ENCODE measurements at regions not wholly inside any gene's neighbourhood (a gene's known extent, or its start where the extent isn't known, plus 50 kb on each side); places are given as distances from the start of the nearest gene placed in this dataset.

- Histone ChIP-seq H3K27ac (no peak overlapping the region), H3K4me1 (no peaks in the 10 kb centered on the region), H3K27me3 (replicated peaks in 1 of 7) (no peaks in the 10 kb centered on the region), H3K9me3 (peaks cover 0 to 3% (median 0%) of the 10 kb centered on the region in 8 donors), H3K4me3 (no peak overlapping the region), H3K36me3 (no peaks in the 10 kb centered on the region)
- intact Hi-C loops (cut with DNase I; ENCODE audit: low total_unique reads), result no loop called here
- no peak for TF ChIP-seq POLR2A (IDR thresholded peaks at IDR 0.05)
- TF ChIP-seq POLR2AphosphoS5 (IDR thresholded peaks at IDR 0.05), result no peak
- TF ChIP-seq CTCF (IDR thresholded peaks at IDR 0.05 in 8 of 11, conservative IDR thresholded peaks at IDR 0.05 in 3 of 11), result no peak
- no peak for DNase-seq
- 75 to 93% (median 85%) methylated on average over 2 of the region's 2 CpGs for WGBS, 5 donors
Observed at GRCh38 chr5:36815871-36816270, 60.7 kb upstream of the NIPBL start.

- H3K9me3 ChIP-seq, result no peaks in the 10 kb centered on the region
- intact Hi-C loops (cut with DNase I; ENCODE audit: low total_unique reads), result no loop called here
- TF ChIP-seq POLR2AphosphoS5 (IDR thresholded peaks at IDR 0.05), result no peak
- TF ChIP-seq POLR2A (IDR thresholded peaks at IDR 0.05), result no peak
- TF ChIP-seq CTCF (IDR thresholded peaks at IDR 0.05 in 8 of 11, conservative IDR thresholded peaks at IDR 0.05 in 3 of 11), result no peak
Observed at GRCh38 chr5:36820900-36821299, 55.7 kb upstream of the NIPBL start.

GRCh38 chr5:36826694-36827093, 49.9 kb upstream of the NIPBL start:
- H3K9me3 ChIP-seq, result no peaks in the 10 kb centered on the region
- WGBS, 5 donors, result 76 to 93% (median 87%) methylated on average over 2 of the region's 2 CpGs
- intact Hi-C loops (cut with DNase I; ENCODE audit: low total_unique reads), result no loop called here
- H3K4me3 ChIP-seq, result no peak overlapping the region
- DNase-seq, result no peak
- H3K36me3 ChIP-seq, result no peaks in the 10 kb centered on the region
- no peaks in the 10 kb centered on the region for H3K27me3 ChIP-seq (replicated peaks in 1 of 7)
- H3K27ac ChIP-seq, result no peak overlapping the region
- no peaks in the 10 kb centered on the region for H3K4me1 ChIP-seq
- no peak for TF ChIP-seq POLR2AphosphoS5 (IDR thresholded peaks at IDR 0.05)

More at GRCh38 chr5:36820900-36821299, 55.7 kb upstream of the NIPBL start:
- no peak for DNase-seq
- no peaks in the 10 kb centered on the region for H3K4me1 ChIP-seq
- WGBS, 5 donors, result 70 to 80% (median 75%) methylated on average over 6 of the region's 6 CpGs
- H3K27me3 ChIP-seq (replicated peaks in 1 of 7), result no peaks in the 10 kb centered on the region
- no peaks in the 10 kb centered on the region for H3K36me3 ChIP-seq
- no peak overlapping the region for H3K27ac ChIP-seq
- no peak overlapping the region for H3K4me3 ChIP-seq

Measured in spleen (tissue), 11 donors.